NCI-H146 treated with DMSO at 0.1 percent for 48 hours (cell line): ENCODE measurements at regions not wholly inside any gene's neighbourhood (a gene's known extent, or its start where the extent isn't known, plus 50 kb on each side); places are given as distances from the start of the nearest gene placed in this dataset.

Source experiments
- DNase-seq: peaks from one replicate; lab custom pipeline; 2025; ENCODE audit not compliant: unreplicated experiment; lab: John Stamatoyannopoulos, UW

DNA sequence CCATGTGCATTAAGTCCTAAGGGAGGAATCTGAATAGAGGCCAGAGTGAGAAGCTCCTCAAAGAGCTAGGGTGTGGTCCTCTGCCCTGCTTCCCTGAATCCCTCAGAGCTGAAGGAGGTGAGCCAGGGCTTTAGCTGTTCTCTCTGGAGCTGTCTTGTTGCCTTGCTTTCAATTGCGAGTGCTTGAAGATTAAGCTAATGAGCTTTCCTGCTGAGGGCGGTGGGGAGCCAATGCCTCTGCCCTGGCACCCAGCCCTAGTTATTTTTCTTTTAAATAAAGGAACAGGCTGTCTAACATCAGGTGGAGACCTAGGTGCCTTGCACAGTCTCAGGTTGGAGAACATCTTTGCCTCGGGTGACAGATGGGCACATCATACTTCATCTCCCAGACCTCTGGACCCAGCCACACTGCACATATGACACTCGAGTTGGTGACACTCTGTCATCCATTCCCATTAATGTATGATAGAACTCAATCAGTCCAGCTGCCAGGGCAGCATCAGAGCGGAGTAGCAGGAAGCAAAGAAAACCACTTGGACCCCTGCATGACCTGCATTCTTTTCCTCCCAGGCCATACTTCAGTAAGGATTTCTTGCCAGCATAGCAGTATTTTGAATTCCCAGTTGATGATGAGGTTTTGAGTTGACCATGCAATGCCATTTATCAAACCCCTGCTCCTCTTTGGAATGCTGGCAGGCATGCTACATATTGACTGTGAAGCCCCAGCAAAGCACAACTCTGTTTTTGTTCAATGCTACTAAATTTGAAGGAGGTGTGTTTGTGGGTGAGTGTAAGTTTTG, 292.7 kb downstream of the RNF144A start:
- peak; percentile 12 for DNase-seq

DNA sequence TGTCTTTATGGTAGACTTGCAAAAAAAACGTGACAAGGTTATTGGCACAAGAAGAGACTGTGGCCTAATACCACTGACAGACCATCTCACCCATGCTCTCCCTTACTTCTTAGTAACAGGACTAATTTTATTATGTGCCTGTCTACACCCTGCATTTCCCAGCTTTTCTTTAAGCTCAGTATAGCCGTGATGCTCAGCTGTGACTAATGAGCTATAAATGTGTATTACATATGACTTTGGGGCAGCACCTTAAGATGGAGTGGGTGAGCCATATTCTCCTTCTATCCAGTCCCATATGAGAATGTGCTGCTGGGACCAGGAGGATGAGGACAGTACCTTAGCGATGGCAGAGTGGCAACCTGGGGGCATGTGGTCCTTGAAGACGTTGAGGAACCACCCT, 293.5 kb downstream of the RNF144A start:
- no peak for DNase-seq

DNA sequence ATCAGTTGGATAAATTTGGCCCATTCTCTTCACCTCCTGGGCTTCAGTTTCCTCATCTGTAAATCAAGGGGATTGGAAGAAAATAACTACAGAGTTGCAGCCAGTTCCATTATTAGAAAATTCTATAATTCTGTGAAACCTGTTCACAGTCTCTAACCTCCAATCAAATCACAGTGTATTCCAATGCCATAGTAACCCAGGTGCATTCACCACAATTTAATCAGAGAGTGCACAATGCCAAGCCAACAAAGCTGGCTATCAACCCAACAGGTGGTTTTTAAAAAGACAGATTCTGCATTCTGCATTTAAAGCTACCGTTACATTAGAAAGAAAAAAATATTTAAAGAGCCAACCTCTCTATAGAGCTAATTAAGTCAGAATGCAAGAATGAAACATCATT, 308.6 kb downstream of the RNF144A start:
- DNase-seq, result peak; percentile 79

DNA sequence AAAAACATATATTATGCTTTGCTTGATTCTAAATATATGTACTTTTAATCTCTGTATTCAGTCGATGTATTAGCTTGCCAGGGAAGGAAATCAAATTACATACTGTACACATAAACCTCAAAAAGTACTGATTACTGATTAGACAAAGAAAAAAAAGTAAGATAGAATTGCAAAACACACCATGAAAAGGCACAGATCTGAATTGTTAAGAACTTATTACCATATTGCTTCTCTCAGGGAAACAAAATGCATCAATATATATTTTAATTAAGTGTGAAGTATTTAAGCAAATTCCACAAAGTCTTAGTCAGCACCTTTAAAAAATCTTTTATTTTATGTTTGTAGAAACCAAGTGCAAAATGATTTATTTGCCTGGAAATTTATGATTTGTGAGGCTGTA, 309.3 kb downstream of the RNF144A start:
- peak; percentile 48 for DNase-seq

DNA sequence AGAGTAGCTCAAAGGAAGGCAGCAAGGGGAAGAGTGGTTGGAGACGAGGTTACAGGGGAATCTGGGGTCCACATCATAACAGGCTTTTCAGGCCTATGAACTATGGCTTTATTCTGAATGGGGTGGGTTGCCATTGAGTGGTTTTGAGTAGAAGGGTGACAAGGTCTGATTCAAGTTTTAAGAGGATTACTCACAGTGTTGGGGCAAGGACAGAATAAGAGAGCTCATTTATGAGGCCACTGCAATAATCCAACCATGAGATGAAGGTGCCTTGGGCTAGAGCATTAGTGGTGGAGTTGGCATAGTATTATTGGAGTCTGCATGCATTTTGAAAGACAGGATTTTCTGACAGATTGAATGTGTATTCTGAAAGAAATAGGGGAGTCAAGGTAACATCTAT, 315.9 kb downstream of the RNF144A start:
- no peak for DNase-seq

DNA sequence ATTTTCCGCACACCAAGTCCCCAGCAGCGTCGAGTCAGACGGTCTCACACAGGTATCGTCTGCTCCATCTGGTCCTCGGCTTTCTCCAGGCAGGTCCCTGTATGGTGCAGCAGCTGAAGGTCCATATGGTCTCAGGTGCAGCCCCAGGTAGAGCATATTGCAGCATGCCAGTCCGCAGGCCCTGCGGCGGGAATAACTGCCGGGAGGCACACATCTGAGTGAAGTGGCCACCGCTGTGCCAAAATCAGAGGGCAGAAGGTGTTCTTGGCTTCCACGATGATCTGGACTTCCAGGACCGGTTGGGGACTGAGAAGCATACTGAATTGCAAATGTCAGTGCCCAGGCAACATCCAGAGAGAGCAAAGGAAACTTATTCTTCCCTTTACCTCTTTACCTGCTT, 320.3 kb downstream of the RNF144A start:
- no peak for DNase-seq

DNA sequence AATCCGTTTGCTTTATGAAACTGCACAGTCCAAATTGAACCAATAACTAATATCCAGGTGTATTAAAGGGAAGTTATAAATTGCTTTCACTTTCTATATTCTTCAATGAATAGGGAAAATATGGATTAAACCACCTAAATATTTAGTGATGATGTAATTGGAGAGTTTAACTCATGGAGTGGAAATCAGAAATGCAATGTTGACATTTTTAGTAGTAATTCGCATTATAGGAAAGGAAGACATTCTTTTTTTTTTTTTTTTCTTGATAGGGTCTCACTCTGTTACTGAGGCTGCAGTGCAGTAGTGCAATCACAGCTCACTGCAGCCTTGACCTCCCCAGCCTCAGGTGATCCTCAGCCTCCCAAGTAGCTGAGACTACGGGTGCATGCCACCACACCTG, 321.9 kb downstream of the RNF144A start:
- DNase-seq, result no peak

DNA sequence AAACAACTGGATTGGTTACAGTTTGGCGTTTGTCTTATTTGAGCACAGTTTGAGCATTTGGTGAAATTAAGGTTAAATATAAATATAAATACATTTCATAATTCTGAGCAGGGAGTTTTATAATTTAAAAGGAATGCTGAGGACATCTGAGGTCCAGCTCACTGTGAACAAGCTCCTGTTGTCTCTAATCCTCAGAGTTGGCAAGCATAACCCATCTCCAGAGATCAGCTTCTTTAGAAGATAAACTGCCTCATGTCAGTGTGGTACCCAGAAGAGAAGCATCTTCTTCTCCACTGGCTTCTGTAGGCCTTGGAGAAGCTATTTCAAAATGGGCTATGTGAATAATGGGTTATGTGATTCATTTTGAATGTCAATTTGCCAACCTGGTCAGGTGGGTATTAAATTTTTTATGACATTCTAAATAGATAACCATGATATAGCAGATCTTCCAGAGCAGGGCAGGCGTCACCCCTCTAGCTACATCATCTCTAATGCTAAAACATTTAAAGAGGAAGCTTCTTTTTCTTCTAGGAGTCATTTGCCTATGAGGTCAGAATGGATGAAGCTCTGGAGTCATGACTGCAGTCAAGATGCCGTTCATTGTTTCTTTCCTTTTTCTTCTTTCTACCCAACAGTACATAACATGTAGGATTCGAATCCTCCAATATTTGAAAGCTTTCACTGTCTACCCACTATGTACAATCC, 324.0 kb downstream of the RNF144A start:
- no peak for DNase-seq

DNA sequence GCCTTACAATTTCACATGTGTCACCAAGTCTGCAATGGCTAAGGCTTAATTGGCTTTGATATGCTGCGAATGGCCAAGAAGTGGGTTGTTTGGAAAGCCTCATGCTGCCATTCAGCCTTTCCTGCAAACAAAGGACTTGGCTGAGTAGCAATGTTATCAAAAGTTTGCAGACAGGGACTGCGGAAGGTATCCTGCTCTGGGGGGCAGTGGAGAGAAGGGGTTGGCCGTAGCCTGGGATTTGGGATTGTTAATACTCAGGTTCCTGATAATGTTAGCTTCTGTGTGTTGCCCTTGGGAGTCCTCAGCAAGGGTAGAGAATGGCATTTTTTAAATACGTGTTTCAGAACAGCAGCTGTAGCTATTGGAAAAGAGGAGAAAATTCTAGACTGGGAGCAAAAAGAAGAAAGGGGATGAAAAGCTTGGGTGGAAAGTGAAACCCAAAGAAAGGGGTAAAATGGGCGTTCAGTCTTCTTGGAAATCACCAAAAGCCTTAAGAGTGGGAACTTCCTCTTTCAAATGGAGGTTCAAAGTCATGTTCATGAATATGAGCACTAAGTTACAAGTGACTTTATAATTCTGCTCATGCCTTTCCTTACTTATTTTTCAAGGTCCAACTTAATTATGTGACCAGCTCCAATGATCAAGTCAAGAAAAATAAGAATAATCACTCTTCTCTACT, 325.1 kb downstream of the RNF144A start:
- DNase-seq, result no peak

DNA sequence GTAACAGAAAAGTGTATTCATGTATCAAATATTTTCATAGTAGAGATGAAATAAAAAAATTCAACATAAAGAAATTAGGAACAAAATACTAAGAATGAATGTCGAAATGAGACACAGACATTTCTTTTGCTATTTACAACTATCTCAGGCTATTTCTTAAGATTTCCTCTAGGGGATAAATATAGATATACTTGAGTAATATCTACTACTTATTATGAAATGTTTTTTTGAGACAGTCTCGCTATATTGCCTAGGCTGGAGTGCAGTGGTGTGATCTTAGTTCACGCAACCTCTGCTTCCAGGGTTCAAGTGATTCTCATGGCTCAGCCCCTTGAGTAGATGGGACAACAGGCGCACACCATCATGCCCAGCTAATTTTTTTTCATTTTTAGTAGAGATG, 326.1 kb downstream of the RNF144A start:
- no peak for DNase-seq

DNA sequence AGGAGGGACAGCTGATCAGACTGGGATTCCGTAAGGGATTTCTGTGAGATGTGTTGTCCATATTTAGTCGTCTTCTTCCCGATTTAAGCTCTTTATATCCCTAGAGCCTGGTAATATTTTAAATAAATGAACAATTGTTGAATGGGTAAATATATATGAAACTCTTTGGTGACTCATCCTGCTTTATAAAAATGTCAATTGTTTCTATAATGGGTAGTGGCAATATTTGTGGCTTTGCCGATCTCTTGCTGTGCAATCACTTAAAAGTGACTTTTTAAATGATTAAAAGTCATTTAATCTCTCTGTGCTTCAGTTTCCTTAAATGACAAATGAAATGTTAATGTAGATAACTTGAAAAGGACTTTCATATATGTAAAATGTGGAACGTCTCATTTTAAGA, 339.2 kb downstream of the RNF144A start:
- DNase-seq, result no peak

DNA sequence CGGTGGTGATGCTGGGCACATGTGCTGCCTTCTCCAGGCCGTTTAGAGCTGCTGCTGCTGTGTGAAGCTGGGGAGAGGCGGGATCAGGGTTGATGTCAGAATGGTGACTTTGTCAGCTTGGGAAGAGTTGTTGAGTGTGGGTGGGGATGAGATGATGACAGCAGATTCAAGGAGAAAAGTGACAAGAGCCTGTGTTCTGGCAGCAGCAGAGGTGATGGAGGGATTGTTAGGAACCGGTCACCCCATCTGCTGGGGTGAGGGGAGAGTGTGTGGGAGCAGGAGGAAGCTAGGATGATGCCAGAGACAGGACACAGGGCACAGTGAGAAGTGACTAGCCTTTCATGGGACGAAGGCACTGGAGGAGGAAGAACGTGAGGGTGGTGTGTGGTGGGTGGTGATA, 345.5 kb downstream of the RNF144A start:
- no peak for DNase-seq

DNA sequence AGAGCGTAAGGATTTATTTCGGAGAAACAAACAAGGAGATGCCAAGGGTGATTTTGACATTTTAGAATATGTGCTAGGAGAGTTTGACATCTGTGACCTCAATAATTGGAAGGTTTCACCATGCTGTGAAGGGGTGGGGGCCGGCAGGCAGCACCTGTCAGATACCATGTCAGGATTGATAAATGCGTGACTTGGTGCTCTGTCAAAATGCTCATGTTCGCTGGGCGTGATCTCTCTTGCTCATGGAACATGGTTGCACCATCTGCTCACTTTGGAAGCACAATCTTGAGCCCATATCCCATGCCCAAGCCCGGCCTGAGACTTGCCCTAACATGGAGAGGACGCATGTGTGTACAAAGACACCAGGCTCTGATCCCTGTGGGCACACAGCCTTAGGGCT, 347.6 kb downstream of the RNF144A start:
- no peak for DNase-seq

DNA sequence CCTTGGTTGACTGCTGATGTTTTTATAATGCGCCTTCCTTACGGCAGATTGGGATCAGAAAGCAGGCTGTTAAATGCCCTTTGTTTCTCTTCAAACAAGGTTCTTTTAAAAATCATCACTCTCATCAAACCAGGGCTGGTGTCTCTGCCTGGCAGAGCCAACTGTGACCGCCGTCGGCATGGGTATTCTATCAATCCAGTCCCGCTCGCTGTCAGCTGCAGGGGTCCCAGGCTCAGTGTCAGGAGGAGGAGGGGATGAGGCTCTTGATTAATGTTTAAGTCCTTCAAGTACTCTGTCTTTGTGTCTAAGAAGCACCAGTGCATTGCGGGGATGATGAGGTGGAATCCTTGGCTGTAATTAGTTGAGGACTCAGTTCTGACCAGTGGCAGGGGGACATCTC, 348.1 kb downstream of the RNF144A start:
- no peak for DNase-seq

DNA sequence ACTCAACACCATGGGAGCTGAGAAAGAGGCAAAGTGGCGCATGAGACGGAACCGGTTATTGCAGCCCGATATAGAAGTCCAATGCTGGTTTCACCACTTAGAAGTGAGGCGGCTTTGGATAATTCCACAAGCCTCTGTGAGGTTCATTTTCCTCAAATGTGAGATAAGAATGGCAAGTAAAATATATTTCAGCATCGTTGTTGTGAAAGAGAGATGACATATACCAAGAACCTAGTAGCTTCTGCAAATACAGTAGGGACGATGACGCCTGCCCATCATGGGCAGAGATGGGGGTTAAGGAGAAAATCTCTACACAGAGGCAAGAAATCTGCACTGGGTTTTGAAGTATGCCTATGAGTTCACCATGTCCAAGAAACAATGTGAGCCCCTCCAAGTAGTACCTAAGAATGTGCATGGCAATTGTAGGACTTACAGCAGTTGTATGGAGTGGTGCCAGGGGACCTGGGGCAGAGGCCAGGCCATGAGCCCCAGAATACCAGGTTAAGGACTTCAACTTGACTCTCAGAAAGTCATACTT, 352.0 kb downstream of the RNF144A start:
- DNase-seq, result no peak

DNA sequence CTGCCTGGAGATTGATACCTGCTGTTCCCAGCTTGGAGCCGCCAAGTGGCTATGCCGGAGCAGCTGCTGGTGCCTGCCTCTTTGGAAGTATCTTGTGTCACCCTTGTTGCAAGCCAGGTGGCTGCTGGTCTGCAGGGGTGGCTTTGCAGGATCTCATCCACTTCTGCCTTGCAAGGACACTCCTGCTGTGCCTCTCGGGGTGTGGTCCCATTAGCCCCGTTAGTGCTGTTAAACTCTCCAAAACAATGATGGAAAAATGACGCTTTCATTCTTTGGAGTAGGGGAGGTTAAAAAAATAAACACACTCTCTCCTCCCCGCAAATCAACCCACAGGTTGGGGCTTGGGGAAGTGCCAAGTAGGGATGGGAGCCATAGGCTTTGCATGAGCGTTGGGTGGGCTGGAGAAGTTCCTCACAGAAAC, 352.8 kb downstream of the RNF144A start:
- peak; percentile 87 for DNase-seq

DNA sequence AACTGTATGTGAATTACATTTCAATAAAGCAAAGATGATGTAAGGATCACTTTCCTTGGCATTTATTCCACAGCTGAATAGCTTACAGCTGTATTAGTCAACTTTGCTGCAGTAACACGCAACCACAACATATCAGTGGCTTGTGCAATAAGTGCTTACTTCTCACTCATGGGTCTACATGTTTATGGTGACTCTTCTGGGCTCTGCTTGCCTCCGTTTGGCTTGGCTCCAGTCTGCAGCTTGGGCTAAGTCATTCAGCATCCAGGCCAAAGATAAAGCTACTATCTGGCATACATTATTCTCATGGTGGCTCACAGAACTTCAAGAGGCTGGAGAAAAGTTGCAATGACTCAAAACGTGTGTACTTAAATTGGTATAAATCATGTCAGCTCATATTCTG, 355.0 kb downstream of the RNF144A start:
- DNase-seq, result no peak

DNA sequence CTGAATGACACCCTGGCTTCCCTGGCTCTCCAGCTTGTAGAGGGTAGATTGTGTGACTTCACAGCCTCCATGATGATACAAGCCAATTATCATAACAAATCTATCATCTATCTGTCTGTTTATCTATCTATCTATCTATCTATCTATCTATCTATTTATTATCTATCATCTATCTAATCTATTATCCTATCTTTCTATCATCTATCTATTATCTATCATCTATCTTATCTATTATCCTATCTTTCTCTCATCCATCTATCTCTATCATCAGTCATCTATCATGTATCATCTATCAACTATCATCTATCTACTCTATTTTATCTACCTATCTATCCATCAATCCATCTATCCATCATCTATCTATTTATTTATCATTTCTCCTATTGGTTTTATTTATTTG, 361.8 kb downstream of the RNF144A start:
- DNase-seq, result no peak

DNA sequence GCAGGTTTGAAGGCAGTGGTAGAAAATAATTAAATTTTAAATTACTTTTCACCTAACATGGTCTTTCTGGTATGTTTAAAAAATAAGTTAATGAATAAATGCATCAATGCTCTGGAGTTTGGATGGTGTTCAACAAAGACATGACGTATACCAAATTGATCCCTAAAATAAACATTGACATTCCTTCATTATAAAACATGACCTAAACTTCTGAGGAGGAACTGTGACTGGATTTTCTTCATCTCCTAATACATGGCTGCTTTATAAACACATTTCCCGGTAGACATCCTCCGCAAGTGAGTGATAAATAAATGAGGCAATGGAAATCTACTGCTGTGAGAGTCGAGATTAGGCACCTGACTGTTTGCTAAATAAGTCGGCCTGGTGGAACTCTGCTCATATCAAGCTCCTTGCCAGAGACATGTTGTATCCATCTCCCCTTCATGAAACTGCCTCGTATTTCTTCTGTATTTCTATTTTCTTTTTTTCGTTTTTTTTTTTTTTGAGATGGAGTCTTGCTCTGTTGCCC, 362.3 kb downstream of the RNF144A start:
- DNase-seq, result no peak

DNA sequence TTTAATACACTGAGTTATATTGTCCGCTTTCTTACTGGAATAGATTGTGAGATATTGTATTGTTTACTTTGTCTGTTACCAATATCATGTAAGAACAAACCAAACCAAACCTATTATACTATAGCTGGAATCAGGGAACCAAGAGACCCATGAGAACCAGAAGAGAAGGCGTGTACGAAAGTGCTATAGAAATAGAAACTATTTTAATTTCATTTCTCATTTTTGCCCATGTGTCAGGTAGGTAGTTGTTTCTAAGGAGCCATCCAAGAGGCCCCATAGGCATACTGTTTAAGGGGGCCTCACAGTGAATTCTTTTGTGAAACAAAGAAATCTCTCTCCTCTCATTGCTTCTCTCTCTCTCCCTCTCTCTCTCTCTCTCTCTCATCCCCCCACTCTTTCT, 363.6 kb downstream of the RNF144A start:
- no peak for DNase-seq
